HG03565 (cell line): ENCODE measurements at regions not wholly inside any gene's neighbourhood (a gene's known extent, or its start where the extent isn't known, plus 50 kb on each side); places are given as distances from the start of the nearest gene placed in this dataset.
"Not testable (repeated sequence)": the region's sequence is repeated elsewhere in the genome, so short reads cannot be mapped to it uniquely, and the experiment has no call there.

ENCODE experiments used
- ATAC-seq: cut with Tn5 transposase; IDR thresholded peaks from one replicate; pipeline ENCODE4 v1.9.1; 2021; ENCODE audit warnings: mild to moderate bottlenecking, moderate library complexity; ENCODE audit not compliant: unreplicated experiment

- ATAC-seq, result no peak
These were observed 967.7 kb upstream of the AMELY start for GRCh38 chrY:7879245-7879644.

GRCh38 chrY:7878719-7879118 is 967.2 kb upstream of the AMELY start:
- ATAC-seq, result no peak

GRCh38 chrY:7877458-7877857 is 965.9 kb upstream of the AMELY start:
- ATAC-seq, result no peak

GRCh38 chrY:7874080-7874479 is 962.5 kb upstream of the AMELY start:
- no peak for ATAC-seq

GRCh38 chrY:7871304-7871932 is 959.9 kb upstream of the AMELY start:
- no peak for ATAC-seq

- ATAC-seq, result no peak
These were observed 955.4 kb upstream of the AMELY start for GRCh38 chrY:7866976-7867375.

- ATAC-seq, result no peak
These were observed 949.4 kb upstream of the AMELY start for GRCh38 chrY:7860781-7861614.

GRCh38 chrY:7850191-7850590 is 938.6 kb upstream of the AMELY start:
- no peak for ATAC-seq

- no peak for ATAC-seq
These were observed 934.2 kb upstream of the AMELY start for GRCh38 chrY:7845776-7846175.

GRCh38 chrY:7837046-7837445 is 925.5 kb upstream of the AMELY start:
- ATAC-seq, result no peak

GRCh38 chrY:7836366-7836765 is 924.8 kb upstream of the AMELY start:
- ATAC-seq, result no peak

- ATAC-seq, result no peak
These were observed 923.9 kb upstream of the AMELY start for GRCh38 chrY:7835416-7835815.

GRCh38 chrY:7834284-7834683 is 922.7 kb upstream of the AMELY start:
- ATAC-seq, result no peak

- not testable (repeated sequence) for ATAC-seq
These were observed 919.3 kb upstream of the AMELY start for GRCh38 chrY:7830881-7831280.

- ATAC-seq, result no peak
These were observed 915.0 kb upstream of the AMELY start for GRCh38 chrY:7826533-7826932.

- no peak for ATAC-seq
These were observed 914.3 kb upstream of the AMELY start for GRCh38 chrY:7825874-7826273.

GRCh38 chrY:7821295-7822035 is 909.9 kb upstream of the AMELY start:
- ATAC-seq, result no peak

- no peak for ATAC-seq
These were observed 907.4 kb upstream of the AMELY start for GRCh38 chrY:7818924-7819323.

- ATAC-seq, result no peak
These were observed 905.0 kb upstream of the AMELY start for GRCh38 chrY:7816567-7816966.

GRCh38 chrY:7815921-7816320 is 904.4 kb upstream of the AMELY start:
- no peak for ATAC-seq

- no peak for ATAC-seq
These were observed 903.7 kb upstream of the AMELY start for GRCh38 chrY:7815285-7815684.

- no peak for ATAC-seq
These were observed 902.8 kb upstream of the AMELY start for GRCh38 chrY:7814361-7814760.
